GM21737 (cell line): ENCODE measurements at regions not wholly inside any gene's neighbourhood (a gene's known extent, or its start where the extent isn't known, plus 50 kb on each side); places are given as distances from the start of the nearest gene placed in this dataset.

Experiments used
- ATAC-seq: cut with Tn5 transposase; IDR thresholded peaks from one replicate; pipeline ENCODE4 v1.9.1; 2021; ENCODE audit warnings: mild to moderate bottlenecking, moderate library complexity; ENCODE audit not compliant: unreplicated experiment

DNA sequence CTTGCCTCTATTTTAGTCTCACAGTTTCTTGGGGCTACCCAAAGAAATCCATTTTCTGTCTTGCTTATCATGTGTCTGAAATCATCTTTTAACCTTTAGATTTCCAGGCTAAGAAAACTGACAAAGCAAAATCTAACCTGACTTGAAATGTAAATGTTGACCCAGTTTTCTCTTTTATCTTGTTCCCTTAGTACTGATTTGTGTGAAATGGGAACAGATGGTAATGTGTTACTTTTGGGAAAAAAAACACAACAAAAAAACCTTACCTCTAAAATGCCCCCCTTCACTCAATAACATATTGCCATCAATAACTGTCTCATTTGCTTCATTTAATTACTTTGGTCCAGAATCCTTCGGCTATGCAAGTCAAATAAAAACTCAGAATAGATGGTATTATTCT lies 383.2 kb upstream of the DCN start:
- ATAC-seq, result no peak

DNA sequence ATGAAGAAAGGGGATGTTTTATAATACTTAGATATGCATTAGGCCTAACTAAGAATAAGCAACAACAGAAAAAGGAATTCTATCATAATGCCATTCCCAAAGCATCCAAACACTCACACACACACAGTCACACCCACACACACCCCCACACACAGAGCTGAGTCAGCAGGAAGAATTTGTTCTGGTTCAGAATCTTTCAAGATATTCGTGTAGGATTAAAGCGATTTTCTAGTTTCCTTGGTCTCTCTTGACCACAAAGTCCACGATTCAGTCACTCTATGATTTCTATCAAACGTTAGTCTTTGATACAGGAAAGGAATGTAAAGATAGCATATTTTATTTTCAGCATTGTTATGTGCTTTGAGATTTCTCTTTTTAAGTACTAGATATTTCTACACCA lies 382.6 kb upstream of the DCN start:
- ATAC-seq, result no peak

DNA sequence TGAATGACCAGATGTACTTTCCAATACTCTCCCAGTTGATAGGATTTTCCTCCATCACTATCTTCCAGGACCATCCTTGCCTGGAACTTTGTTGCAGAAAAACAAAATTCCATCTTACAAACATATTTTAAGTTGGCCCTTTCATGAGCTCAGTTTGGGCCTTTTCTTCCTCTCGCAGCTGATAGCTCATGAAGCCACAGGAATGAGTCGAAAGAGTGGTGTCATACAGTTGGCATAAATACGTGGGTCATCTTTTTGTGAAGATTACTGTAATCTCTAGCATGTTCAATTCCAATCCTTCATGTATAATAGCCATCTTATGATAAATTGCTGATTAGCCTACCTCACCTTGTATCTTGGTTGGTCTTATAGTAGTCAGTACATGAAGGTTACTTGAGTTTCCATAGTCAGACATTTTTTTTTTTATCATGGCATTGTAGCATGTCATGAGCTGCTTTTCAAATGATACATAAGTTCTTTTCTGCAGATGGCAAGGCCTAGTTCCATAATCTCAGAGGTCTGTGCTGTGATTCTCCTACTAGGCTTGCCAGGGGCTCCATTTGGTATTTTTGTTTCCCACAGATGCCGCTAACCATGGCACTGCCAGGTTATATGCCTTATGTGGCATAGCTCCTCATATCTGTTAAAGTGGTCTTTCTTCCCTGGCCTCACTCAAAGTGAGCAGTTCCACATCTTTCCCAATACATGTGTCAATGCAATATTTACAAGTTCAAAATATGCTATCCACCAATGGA lies 380.6 kb upstream of the DCN start:
- no peak for ATAC-seq

DNA sequence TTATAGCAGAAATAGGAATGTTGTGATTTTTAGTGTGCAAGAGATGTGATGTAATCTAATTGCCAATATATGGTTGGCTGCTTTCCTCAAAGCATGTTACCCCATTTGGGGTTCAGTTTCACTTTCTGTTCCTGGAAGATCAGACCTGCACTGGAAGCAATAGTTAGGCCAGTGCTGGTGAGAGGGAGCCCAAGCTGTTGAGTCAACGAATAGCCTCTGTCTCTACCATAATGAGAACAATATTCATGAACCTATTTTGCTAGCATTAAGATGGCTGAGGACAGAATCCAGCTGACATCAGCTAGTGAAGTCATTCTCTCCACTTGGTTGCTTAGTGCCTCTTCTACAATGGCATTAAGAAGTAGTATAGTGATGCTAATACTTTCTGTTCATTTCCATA lies 379.9 kb upstream of the DCN start:
- no peak for ATAC-seq

DNA sequence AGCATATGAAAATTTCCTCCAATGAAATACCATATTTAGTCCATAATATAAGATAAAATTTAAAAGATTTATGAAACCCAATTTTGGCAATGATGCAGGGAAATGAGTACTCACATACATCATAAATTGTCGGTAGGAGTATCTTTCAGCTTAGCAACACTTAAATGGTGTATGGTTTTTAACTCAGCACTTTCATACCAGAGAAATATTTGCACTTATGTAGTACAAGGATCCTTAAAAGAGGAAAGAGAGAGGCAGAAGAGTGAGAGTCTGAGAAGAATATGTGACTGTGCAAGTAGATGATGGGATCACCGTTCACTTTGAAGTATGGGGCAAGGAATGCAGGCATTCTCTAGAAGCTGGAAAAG lies 379.3 kb upstream of the DCN start:
- ATAC-seq, result no peak

DNA sequence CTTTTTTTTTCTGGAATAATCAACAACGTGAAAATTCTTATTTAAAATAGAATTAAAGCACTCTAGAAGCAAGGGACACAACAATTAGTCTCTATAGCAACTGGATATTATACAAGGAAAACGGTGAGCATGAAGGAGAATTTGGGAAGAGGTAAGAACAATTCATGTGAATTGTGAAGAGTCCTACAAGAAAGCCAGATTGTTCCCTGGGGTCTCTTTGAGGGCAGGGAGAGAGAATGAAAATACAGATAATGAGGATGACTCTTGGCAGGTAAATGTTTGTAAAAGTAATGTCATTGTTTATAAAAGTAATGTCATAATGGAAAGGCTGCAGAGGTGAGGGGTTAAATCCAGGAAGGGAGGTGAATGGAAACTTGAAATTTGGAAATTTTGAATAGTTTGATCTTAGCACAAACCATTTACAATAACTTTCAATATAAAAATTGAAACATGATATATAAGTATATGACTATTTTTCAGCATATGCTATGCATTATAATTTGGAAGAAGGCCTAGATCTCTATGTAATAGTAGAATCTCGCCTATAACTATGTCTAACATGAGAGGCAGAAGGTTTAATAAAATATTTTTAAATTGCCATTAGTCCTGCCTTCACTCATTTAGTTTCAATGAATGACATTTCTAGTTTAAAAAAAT lies 378.8 kb upstream of the DCN start:
- ATAC-seq, result no peak

DNA sequence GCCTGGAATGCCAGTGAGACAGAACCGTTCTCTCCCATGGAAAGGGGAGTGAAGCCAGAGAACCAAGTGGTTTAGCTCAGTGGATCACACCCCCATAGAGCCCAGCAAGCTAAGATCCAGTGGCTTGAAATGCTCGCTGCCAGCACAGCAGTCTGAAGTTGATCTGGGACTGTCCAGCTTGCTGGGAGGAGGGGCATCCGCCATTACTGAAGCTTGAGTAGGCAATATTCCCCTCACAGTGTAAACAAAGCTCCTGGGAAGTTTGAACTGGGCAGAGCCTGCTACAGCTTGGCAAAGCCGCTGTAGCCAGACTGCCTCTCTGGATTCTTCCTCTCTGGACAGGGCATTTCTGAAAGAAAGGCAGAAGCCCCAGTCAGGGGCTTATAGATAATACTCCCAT lies 374.3 kb upstream of the DCN start:
- ATAC-seq, result no peak

DNA sequence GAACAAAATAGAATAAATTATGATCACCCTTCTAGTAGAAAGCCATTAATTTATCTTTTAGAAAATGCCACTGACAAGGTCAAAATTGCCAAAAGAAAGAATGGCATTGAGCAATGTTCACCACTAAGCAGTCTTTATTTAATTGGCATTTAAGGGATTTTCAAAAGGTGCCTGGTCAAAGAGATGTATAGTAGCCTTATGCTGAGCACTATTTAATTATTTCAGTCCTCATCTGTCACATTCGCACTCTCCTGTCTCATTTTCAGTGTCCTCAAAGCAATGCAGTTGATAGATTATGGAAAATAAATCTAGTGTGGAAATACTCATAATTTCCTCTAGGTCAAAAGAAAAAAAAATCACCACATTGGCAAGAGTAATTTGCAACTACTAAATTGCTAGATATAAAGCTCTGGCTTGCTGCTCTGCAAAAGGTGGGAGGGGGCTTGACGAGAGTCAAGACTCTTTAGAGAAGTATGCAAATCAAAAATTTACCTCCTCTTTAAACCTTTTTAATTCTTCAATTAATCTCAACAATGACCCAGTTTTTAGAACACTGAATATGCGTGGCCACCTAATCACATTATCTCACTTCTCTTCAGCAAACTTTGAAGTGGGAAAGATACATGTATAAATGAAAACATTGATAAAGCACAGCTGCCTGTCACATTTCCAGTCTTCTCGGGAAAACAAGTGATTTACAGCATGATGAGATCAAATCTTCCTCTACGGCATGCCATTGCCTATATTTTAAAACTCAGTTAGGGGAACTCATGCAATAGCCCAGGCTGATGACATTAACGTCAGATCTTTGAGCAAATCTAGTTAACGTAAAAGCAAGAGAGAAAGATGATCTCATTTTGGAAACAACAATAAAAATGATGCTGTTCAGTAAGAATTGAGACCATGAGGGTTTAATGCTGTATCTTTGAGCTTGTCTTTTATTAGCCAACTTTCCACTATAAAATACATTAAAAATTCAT lies 373.1 kb upstream of the DCN start:
- no peak for ATAC-seq

DNA sequence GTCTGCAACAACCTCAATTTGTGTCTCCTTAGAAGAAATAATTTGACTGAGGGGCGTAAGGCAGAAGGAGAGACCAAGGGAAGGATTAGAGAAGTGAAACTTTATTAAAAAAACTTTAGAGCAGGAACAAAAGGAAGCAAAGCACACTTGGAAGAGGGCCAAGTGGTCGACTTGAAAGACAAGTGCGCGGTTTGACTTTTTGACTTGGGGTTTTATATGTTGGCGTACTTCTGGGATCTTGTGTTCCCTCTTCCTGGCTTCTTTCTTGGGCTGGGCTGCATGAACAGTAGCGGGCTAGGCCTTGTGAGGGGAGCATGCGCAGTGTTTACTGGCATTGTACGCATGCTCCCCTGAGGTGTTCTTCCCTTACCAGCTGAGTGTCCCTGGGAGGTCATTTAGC lies 369.3 kb upstream of the DCN start:
- no peak for ATAC-seq

DNA sequence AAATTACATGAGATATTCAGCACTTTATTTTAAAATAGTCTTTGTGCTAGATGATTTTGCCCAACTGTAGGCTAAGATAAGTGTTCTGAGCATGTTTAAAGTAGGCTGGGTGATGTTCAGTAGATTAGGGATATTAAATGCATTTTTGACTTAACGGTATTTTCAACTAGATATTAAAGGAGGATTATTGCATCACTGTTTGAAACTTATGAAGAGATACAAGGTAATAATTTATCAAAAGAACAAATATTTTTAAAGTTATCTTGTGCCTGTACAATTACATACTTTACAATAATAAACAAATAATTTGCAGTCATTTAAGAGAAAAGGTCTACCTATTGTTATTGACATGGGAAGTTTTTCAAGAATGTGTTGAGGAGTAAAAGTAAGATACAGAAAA lies 368.6 kb upstream of the DCN start:
- ATAC-seq, result no peak

DNA sequence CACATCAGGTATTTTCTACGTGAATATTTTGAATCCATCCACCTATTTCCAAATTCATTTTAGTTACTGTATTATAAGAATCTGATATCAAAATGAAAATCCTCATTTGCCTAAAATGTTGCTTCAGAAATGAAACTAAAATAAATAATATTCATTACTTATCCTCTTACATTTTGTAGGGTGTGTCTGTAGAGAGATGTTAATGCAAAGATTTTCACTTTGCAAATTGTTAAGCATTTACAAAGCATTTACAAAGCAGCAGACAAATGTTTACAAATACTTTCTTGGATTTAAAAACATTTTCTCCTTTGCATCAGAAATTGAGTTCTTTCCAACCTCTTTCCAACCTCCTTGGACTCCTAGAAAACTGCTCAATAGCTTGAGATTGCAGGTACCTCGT lies 360.0 kb upstream of the DCN start:
- no peak for ATAC-seq

DNA sequence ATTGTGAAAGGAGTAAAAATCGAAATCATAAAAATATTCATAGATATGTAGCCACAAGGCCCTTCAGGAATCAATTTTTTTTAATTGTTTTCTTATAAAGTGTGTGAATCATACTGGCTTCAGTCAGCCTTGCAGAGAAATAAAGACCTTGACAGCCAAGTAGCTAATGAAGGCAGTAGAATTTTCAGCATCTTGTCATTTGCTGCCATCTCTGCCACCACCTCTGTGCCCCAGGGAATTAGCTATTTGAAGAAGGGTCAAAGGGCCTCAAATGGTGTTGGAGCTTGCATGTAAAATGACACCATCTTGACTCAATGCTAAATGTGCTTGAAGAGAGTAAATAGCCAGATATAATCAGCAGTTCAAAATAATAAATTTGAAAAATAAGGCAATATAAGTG lies 359.4 kb upstream of the DCN start:
- no peak for ATAC-seq

DNA sequence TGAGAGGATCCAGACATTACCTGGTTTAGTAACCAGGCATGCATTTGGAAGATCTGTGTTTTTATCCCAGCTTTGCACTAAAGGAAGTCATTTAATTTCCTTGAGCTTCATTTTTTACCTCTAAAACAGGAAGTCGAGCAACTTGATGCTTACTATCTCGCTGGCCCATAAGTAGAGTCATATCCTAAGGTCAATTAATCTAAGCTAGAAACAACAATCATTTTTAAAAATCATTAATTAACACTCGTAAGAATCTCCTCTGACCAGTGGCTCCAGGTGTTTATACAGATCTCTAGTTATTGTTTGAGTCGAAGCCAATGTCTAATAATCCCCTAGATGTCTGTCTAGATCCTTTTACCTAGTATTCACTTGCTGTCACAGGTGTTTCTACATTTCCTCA lies 355.8 kb upstream of the DCN start:
- no peak for ATAC-seq

DNA sequence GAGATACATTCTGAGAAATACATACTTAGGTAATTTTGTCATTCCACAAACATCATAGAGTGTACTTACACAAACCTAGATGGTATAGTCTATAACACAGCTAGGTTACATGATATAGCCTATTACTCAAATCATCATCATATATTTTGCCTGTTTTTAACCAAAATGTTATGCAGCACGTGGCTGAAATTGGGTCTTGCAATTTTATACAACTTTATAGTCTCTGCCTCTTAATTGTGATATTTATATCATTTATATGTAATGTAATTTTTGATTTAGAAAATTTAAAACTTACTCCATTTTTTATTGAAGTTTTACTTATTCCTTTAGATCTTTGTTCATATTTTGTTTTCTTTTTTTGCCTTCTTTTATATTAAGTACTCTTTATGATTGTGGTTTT lies 350.7 kb upstream of the DCN start:
- no peak for ATAC-seq

DNA sequence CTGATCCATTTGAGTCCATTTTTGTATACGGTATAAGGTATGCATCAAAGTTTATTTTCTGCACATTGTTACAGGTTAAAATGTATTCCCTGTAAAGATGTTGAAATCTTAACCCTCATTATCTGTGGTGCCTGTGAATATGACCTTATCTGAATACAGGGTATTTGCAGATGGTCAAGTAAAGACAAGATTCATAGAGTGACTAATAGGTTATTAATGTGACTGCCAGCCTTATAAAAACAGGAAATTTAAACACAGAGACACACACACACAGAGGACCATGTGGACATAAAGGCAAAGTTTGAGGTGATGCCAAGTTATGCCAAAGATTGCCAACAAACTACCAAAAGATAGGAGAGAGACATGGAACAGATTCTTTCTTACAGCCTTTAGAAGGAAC lies 347.2 kb upstream of the DCN start:
- no peak for ATAC-seq

DNA sequence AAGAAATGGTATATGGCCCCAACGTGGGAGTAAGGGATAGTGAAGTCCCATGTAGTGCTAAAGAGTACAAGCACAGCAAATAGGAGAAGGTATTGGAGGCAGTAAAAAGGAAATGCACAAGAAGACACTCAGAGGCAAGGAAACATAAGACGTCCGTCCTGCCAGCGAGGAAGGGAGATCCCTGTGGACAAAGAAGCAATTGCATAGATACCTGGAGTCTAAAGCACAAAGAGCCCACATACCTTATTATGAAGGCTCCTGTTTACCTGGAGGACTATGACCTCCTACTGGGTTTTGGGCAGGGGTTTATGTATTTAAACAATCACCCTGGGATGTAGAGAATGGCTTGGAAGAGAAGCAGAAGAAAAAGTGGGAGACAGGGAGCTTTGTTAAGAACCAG lies 341.2 kb upstream of the DCN start:
- ATAC-seq, result no peak

DNA sequence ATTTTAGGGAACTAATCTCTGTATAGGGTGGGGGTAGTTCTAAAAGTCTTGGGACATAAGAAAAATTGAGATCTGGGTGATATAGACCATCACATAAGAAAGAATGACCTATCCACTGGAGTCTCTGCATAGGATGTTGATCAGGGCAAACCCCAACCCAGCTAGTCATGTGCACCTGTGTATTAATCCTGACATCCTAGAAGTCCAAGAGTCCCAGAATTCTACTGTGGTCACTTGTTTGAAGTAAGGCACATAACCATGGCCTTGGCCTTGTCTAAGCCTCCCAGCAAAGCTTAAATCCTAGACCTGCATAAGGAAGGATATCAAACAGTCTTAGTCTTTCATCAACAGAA lies 334.1 kb upstream of the DCN start:
- no peak for ATAC-seq

DNA sequence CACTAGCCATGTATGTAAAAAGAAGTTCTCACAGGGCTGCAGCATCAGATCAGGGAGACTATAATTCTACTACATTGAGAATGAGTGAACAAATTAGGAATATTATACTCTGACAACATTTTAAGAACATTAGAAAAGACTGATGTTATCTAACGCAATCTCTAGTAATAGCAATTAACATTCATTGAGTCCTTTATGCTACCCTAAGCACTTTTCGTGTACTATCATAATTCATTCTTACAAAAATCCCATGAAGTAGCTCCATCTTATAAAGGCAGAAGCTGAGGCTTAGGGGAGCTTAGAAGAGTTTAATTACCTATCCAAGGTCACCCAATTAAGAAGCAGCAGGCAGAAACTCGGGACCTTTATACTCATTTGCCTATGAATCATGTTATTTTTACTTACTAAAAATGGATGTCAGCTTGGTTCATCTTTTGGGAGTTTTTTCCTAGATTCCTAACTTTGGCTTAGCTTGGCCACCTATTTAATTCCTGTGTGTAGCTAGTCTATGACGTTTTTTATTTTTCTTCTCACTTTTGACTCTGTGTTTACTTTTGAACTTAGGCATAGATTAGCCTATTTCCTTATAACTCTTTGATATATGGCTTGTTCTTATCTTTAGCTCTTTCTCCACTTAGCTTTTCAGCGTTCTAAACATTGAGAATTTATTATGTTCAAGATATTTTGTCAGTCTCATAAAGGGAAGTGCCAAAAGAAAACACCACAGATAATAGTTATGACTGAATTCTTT lies 333.5 kb upstream of the DCN start:
- no peak for ATAC-seq

DNA sequence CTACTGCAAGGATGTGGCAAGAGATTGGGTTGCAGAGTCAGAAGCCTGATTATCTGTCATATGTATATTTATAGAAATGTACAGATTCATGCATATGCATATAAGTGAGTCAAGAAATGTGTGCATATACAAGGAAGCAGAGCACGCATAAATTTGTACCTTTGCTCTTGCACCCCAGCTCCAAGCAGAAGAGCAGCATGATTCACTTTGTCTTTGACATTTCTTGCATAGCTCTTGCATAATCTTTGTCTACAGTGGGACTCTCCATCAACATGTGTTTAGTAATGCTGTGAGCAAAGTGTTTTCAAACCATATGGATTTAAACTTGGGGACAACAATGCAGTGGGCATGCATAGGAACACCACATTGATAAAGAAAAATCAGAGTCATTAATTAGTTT lies 330.7 kb upstream of the DCN start:
- no peak for ATAC-seq

DNA sequence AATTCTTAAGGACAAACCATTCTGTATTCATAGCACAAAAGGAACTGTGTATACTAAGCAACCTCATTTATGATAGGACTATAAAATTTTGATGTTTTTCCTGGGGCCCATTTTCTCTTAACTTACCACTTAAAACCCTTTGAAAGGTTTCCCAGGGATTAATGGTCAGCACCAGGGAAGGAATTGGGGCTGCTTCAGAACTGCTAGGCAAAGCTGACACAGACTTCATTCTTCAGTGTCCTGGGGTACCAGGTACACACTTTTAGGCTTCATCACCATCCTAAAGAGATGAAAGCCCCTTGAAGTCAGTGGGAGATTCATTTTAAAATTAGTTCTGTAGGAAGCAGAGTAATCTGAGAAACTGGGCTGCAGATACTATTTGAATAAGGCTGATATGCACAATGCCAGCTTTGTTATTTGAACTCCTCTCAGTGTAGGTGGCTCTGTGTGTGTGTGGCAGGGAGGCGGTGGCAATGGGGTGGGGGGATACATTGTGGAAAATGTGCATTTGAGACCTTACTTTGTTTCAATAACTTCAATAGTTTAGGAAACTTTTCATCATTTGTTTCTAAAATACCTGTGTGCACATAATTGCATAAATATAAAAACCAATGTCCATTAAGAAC lies 329.3 kb upstream of the DCN start:
- ATAC-seq, result no peak

DNA sequence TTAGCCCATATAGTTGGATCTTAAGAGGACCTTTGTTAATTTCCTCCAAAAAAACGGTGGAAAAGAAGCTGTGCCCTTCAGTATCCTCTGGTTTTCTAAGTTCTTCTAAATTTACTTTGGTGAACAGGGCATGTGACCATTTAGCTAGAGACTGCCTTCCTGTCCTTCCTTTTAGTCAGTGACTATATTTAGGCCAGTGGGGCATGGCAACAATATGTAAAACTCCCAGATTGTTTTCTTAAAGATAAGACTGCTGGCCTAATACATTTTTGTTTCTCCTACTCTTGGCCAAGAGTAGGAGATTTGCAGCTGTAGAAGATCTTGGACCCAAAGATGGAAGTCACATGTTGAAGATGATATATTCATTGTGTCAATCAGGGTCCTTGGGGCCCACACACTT lies 325.1 kb upstream of the DCN start:
- ATAC-seq, result no peak
